Endodermal cell (in vitro differentiated cells): ENCODE measurements at regions not wholly inside any gene's neighbourhood (a gene's known extent, or its start where the extent isn't known, plus 50 kb on each side); places are given as distances from the start of the nearest gene placed in this dataset.

Experiments used
- DNase-seq: peaks from one replicate; pipeline ENCODE4 v3.0.0-alpha.2; 2017
- H3K27ac ChIP-seq: 2 replicates; pipeline ENCODE4 v1.5.1; 2013; ENCODE audit warnings: mild to moderate bottlenecking, low read depth, low read length, moderate library complexity
- H3K27me3 ChIP-seq: 2 replicates; pipeline ENCODE4 v1.6.1; 2013; ENCODE audit warnings: mild to moderate bottlenecking, low read length, moderate library complexity; ENCODE audit not compliant: insufficient read depth, control insufficient read depth, poor library complexity, severe bottlenecking
- H3K36me3 ChIP-seq: 2 replicates; pipeline ENCODE4 v1.7.0; 2013; ENCODE audit warnings: mild to moderate bottlenecking, low read length, moderate library complexity; ENCODE audit not compliant: control insufficient read depth, insufficient read depth
- H3K4me1 ChIP-seq: one replicate; pipeline ENCODE4 v1.7.0; 2013; ENCODE audit warnings: low read length; ENCODE audit not compliant: control insufficient read depth, insufficient read depth
- H3K4me3 ChIP-seq: 2 replicates; pipeline ENCODE4 v1.5.1; 2013; ENCODE audit warnings: mild to moderate bottlenecking, low read length, moderate library complexity
- H3K9ac ChIP-seq: 2 replicates; pipeline ENCODE4 v1.6.1; 2013; ENCODE audit warnings: mild to moderate bottlenecking, low read length, moderate library complexity; ENCODE audit not compliant: poor library complexity, severe bottlenecking; ENCODE audit errors: extremely low read depth
- H3K9me3 ChIP-seq: 2 replicates; pipeline ENCODE4 v1.6.1; 2013; ENCODE audit warnings: mild to moderate bottlenecking, low read length, moderate library complexity; ENCODE audit not compliant: control insufficient read depth
- H3K27ac Mint-ChIP-seq: 2 replicates; pipeline ENCODE4 v1.8.0; 2020; ENCODE audit warnings: mixed read lengths
- H3K27me3 Mint-ChIP-seq: 2 replicates; pipeline ENCODE4 v1.8.0; 2021; ENCODE audit warnings: mild to moderate bottlenecking, mixed read lengths; ENCODE audit not compliant: insufficient read depth
- H3K36me3 Mint-ChIP-seq: 2 replicates; pipeline ENCODE4 v1.8.0; 2020; ENCODE audit warnings: low read depth, mixed read lengths
- H3K4me1 Mint-ChIP-seq: 2 replicates; pipeline ENCODE4 v1.8.0; 2020; ENCODE audit warnings: mixed read lengths
- H3K4me3 Mint-ChIP-seq: 2 replicates; pipeline ENCODE4 v1.8.0; 2020; ENCODE audit warnings: mild to moderate bottlenecking, moderate library complexity, mixed read lengths
- H3K9me3 Mint-ChIP-seq: 2 replicates; pipeline ENCODE4 v1.8.0; 2020; ENCODE audit warnings: mild to moderate bottlenecking, mixed read lengths
- CTCF ChIP-seq: fragments of 200-600 bp; sonication (generic); conservative IDR thresholded peaks from 2 replicates; pipeline ENCODE4 v1.5.0; 2021; ENCODE audit warnings: antibody characterized with exemption, mild to moderate bottlenecking
- WGBS, 2 experiments: methylation state at CpG; one replicate each; pipeline versions ENCODE4 v1.1.5 to v1.1.7; 2013; ENCODE audit warnings: missing lambda C conversion rate in 2 of 2, mixed read lengths in 1 of 2; ENCODE audit not compliant: insufficient coverage in 1 of 2, insufficient read length in 1 of 2; 5-methylcytosine and 5-hydroxymethylcytosine counted together

GRCh38 chr5:144644317-144644716 is 473.6 kb downstream of the KCTD16 start:
- Mint-ChIP-seq H3K4me3 (no peak overlapping the region), H3K9me3 (peaks cover 3% of the 10 kb centered on the region), H3K27ac (no peak overlapping the region), H3K36me3 (peaks cover 7% of the 10 kb centered on the region), H3K4me1 (peaks cover 4% of the 10 kb centered on the region), H3K27me3 (no peaks in the 10 kb centered on the region)
- Histone ChIP-seq H3K27me3 (no peaks in the 10 kb centered on the region), H3K4me1 (no peaks in the 10 kb centered on the region), H3K36me3 (peaks cover 5% of the 10 kb centered on the region), H3K9me3 (peaks cover 15% of the 10 kb centered on the region), H3K9ac (no peak overlapping the region), H3K4me3 (no peak overlapping the region), H3K27ac (no peak overlapping the region)
- TF ChIP-seq CTCF: no peak
- 87% methylated on average over 3 of the region's 3 CpGs; no CpG with 5 or more reads in 1 of the 2 experiments for WGBS, 2 experiments
- DNase-seq: no peak

GRCh38 chr5:144638787-144639186 is 468.1 kb downstream of the KCTD16 start:
- DNase-seq: no peak
- no peaks in the 10 kb centered on the region for H3K27me3 Mint-ChIP-seq
- peaks cover 49% of the 10 kb centered on the region for H3K9me3 ChIP-seq
- no peak for TF ChIP-seq CTCF
- H3K9me3 Mint-ChIP-seq: peaks cover 32% of the 10 kb centered on the region
- H3K27ac Mint-ChIP-seq: no peak overlapping the region
- no peak overlapping the region for H3K9ac ChIP-seq
- peaks cover 7% of the 10 kb centered on the region for H3K4me1 Mint-ChIP-seq
- H3K36me3 Mint-ChIP-seq: peaks cover 9% of the 10 kb centered on the region
- 93% methylated on average over 2 of the region's 2 CpGs; no CpG with 5 or more reads in 1 of the 2 experiments for WGBS, 2 experiments
- H3K4me3 ChIP-seq: no peak overlapping the region
- no peaks in the 10 kb centered on the region for H3K27me3 ChIP-seq
- H3K4me3 Mint-ChIP-seq: no peak overlapping the region
- H3K4me1 ChIP-seq: no peaks in the 10 kb centered on the region
- no peak overlapping the region for H3K27ac ChIP-seq
- peaks cover 4% of the 10 kb centered on the region for H3K36me3 ChIP-seq

- peaks cover 86% of the 10 kb centered on the region for H3K9me3 ChIP-seq
- H3K27me3 ChIP-seq: no peaks in the 10 kb centered on the region
- peak overlapping the region; percentile 43 for H3K4me3 ChIP-seq
- H3K27ac ChIP-seq: no peak overlapping the region
- Mint-ChIP-seq H3K4me1 (peaks cover 6% of the 10 kb centered on the region), H3K27ac (no peak overlapping the region), H3K27me3 (no peaks in the 10 kb centered on the region), H3K4me3 (no peak overlapping the region), H3K9me3 (peaks cover 73% of the 10 kb centered on the region), H3K36me3 (peaks cover 33% of the 10 kb centered on the region)
- H3K9ac ChIP-seq: no peak overlapping the region
- no peak for TF ChIP-seq CTCF
- WGBS, 2 experiments: 98% methylated on average over 2 of the region's 2 CpGs; no CpG with 5 or more reads in 1 of the 2 experiments
- H3K36me3 ChIP-seq: peaks cover 37% of the 10 kb centered on the region
- no peaks in the 10 kb centered on the region for H3K4me1 ChIP-seq
- DNase-seq: no peak
Observed at GRCh38 chr5:144634138-144634537, 463.5 kb downstream of the KCTD16 start.
